GM20431 (cell line): ENCODE measurements at regions not wholly inside any gene's neighbourhood (a gene's known extent, or its start where the extent isn't known, plus 50 kb on each side); places are given as distances from the start of the nearest gene placed in this dataset.

ENCODE experiments used
- in situ Hi-C: fragments of 300-500 bp; cut with MseI, MboI; formaldehyde crosslinking; loops from one replicate; pipeline ENCODE4 v1.15.0; 2020; ENCODE audit warnings: low sequenced_read_pairs; ENCODE audit not compliant: unreplicated experiment

GRCh38 chr5:125710745-125711144, 712.5 kb upstream of the GRAMD2B start:
- in situ Hi-C loops, result no loop called here

- in situ Hi-C loops, result no loop called here
Observed at GRCh38 chr5:125712397-125712796, 710.8 kb upstream of the GRAMD2B start.

- in situ Hi-C loops, result no loop called here
Observed at GRCh38 chr5:125713109-125713805, 710.0 kb upstream of the GRAMD2B start.

DNA sequence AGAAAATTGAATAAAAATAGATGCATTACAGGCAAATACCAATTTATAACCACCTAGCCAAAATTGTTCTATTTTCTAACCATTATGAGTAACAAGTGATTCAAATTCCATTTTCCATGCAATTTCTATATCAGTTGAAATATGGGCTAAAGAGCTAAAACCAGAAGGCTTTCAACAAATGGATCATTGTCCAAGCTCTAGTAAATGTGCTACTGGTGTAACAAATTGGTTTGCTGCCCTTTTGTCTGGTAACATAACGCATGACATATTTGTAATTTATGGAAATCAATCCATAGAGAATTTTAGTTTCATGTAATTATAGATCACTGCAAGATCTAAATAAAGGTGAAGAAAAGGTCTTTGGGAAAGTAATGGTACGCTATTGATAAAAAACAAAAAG, 708.0 kb upstream of the GRAMD2B start:
- in situ Hi-C loops, result no loop called here

DNA sequence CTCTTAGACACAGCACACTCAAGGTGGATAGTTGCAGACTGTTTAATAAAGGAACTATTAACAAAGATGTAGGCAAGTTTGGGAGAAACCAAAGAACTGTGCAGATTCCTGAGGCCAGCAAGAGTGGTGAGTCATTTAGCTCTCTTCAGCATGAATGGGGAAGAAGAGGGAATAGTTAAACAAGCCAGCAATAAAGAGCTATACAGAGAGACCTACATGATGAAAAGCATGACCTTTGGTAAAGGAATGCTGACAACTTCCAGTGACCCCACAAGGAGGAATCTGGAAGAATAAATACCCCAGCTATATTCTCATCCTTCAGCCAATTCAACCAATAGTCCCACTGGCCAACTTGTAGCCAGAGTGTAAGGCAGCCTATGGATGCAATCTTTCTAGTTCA, 706.0 kb upstream of the GRAMD2B start:
- in situ Hi-C loops, result no loop called here

DNA sequence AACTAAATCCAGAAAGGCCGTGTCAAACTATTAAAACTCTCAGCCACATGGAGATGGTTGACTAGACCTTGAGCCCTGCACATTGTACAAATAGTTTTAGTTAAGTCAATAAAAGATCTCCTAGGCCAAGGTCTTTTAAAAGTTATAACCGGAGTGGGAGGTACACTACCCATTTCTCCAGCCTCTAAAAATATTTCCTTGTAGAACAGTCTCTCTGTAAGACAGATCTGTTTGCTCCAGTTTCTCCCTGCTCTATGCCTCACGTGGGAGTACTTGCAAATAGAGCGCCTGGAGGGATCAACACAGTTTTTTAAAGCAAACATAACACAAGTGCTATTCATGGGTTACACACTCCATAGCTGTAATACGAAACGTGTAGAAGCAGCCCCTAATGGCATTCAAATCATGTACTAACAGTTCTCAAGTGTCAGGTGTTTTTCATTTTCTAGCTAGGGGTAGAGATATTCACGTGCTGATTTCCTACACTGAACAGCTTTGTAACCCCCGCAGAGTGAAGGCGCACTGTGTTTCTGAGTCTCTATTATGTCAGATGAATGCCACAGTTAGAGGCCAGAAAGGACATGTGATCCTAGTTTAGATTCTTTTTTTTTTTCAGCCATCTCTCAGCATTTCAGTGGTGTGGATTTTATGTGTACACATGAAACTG, 703.4 kb upstream of the GRAMD2B start:
- in situ Hi-C loops, result no loop called here

DNA sequence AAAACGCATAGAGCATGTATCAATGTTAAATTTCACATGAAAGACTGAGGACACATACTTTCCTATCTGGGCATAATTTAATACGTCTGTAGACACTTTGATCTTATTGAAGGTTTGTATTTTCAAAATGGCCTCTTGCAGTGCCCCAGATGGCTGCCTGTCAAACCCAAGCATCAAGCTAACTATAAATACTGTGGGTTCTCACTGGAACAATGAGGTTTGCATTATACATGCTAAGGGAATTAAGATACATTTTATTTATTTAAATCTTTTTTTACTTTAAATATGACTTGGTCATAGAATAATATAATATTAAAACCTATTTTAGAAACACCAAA, 702.9 kb upstream of the GRAMD2B start:
- in situ Hi-C loops, result no loop called here

DNA sequence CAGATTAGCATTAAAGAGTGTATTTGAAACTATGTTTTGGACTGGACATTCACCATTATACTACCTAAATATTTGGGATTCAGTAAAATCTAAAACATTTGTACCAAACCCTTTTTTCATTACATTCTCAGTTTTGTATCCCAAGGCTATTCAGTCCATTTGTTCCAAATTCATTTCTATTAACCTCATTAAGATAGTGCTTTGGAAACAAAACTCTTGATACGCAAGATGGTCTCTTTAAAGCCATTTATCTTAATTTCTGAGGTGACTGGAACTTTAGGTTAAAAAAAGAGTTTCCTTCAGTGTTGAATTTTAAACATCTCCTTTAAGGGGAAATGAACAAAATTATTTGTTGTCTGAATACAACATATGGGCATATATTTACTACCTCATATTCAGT, 702.5 kb upstream of the GRAMD2B start:
- in situ Hi-C loops, result no loop called here

DNA sequence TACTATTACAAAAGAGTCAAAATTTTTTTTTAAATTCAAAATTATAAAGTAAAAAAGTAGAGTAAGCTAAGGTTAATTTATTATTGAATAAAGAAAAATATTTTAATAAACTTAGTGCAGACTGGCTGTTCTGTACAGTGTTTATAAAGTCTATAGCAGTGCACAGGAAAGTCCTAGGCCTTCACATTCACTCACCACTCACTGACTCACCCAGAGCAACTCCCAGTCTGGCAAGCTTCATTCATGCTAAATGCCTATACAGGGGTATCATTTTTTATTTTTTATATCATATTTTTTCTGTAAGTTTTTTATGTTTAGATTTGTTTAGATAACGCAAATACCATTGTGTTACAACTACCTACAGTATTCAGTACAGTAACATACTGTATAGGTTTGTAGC, 700.7 kb upstream of the GRAMD2B start:
- in situ Hi-C loops, result no loop called here

- in situ Hi-C loops, result no loop called here
Observed at GRCh38 chr5:125725691-125726090, 697.5 kb upstream of the GRAMD2B start.

- in situ Hi-C loops, result no loop called here
Observed at GRCh38 chr5:125743939-125744338, 679.3 kb upstream of the GRAMD2B start.

DNA sequence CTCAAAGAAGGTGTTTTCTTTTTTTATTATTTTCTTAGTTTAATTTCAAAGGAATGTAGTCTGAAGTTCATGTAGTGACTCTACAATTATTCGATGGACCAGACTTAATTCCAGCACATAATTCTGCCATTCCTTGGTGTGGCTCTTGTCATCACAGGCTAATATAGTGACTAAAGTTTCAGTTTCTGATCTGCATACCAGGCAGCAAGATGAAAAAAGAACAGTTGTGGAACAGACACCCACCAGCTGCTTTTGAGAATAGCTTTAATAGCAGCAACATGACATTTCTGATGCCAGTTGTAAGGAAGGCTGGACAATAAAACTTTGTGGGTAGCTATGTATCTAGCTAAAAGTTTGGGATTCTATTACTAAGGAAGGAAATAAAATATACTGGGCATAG, 676.3 kb upstream of the GRAMD2B start:
- in situ Hi-C loops, result no loop called here

DNA sequence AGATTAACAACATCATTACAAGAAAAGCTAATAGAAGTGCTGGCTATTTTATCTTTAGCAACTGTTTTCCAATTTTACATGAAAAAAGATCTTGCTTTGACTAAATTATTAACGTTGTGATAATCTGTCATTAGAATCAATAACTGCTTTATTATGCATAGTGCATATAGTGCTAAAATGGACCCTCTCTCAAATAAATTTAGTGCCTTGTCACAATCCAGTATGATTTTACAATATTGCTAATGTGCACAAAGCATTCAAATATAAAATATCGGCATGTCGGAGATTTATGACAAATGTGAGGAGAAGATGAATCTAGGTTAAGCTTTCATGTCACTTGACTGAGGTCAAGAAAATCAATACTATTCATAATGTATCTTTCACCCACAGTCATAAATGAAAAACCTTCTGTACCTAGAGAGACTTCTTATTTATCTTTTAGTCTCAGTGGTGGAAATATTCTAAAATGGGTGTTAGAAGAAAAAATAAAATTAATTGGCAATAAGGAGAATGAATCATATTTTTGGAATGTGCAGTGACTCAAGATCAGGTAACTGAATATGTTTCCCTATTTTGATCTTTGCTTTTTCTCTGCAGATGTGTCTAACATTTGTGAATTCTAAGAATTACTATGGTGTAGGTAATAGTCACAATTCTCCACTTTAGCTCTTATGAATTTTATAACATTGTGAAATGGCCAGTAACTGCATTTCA, 672.9 kb upstream of the GRAMD2B start:
- in situ Hi-C loops, result no loop called here

DNA sequence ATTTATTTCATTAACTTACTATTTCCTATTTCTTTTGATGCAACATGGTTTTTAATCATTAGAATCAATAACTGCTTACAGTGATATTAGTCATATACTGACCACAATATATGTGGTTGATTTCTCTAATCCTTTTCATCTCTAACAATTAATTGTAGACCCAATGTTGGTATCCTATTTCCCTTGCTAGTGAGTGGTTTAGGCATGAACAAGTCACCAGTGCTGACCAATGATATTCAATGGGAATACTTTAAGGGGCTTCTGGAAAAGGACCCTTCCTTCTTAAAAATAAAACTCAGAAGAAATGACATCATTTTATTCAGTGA, 672.4 kb upstream of the GRAMD2B start:
- in situ Hi-C loops, result no loop called here

GRCh38 chr5:125756456-125756855, 666.8 kb upstream of the GRAMD2B start:
- in situ Hi-C loops, result no loop called here

GRCh38 chr5:125766706-125767105, 656.5 kb upstream of the GRAMD2B start:
- in situ Hi-C loops, result no loop called here

GRCh38 chr5:125775896-125776295, 647.3 kb upstream of the GRAMD2B start:
- in situ Hi-C loops, result no loop called here

DNA sequence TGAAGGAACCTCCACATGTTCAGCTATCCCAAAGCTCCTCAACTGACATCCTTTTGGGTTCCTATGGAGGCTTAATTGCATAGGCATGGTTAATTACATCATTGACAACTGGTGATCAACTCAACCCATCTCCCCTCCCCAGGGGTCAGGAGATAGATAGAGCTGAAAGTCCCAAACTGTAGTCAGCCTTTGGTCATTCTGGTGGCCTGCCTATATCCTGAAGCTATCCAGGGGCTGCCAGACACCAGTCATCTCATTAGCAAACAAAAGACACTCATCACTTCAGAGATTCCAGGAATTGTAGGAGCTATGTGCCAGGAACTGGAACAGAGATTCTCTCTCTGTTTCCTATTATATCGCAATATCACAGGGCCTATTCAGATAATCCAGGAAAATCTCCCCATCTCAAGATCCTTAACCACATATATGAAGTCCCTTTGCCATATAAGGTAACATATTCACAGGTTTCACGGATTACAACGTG, 646.5 kb upstream of the GRAMD2B start:
- in situ Hi-C loops, result no loop called here

GRCh38 chr5:125778791-125779190, 644.4 kb upstream of the GRAMD2B start:
- in situ Hi-C loops, result no loop called here

GRCh38 chr5:125785407-125785806, 637.8 kb upstream of the GRAMD2B start:
- in situ Hi-C loops, result no loop called here

DNA sequence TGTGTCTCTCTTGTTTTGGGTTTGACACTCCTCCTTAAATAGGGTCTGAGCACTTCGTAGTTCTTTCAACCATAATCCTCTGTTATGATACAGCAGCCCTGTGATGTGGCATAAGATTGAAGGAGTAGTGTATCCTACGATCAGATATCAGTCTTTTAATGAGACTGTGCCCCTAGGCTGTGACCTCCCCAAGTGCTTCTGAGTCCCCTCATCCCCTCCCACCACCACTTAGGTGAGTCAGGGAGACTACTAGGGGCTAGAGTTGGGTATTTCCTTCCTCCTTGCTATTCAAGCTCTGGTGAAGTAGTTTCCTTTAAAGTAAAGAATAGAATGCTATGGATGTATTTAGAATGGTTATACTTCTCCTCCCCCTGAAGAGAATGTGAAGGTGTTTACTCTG, 637.2 kb upstream of the GRAMD2B start:
- in situ Hi-C loops, result no loop called here
